ENCODE measurements at regions not wholly inside any gene's neighbourhood (a gene's known extent, or its start where the extent isn't known, plus 50 kb on each side); places are given as distances from the start of the nearest gene placed in this dataset.
A peak's percentile ranks its signal among the peaks of the same experiment; 100 is the strongest.

DNA sequence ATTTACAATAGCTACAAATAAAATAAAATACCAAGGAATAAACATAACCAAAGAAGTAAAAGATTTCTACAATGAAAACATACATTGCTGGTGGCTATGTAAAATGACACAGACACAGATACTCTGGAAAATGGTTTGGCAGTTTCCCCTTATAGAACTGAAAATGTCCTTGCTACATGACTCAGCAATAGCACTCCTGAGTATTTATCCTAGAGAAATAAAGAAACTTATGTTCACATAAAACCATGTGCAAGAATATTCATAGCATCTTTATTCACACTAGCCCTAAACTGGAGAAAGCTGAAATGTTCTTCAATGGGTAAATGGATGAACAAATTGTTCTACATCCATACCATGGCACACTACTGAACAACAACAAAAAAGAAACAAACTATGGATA is 100.2 kb upstream of the RFC3 start:
- Histone ChIP-seq H3K4me1 (ENCODE audit: control extremely low read depth in 1 of 4, control insufficient read depth in 4 of 4, insufficient read depth in 4 of 4, low read length in 3 of 4) (peaks cover 0 to 10% (median 2%) of the 10 kb centered on the region in 4 experiments), H3K27me3 (replicated peaks in 2 of 5; ENCODE audit: control insufficient read depth in 4 of 5, insufficient read depth in 5 of 5, low read length in 4 of 5) (no peaks in the 10 kb centered on the region), H3K4me3 (ENCODE audit: control insufficient read depth in 1 of 7, extremely low read depth in 1 of 7, insufficient read depth in 4 of 7, low read depth in 2 of 7, low read length in 6 of 7) (no peak overlapping the region), H3K9me3 (ENCODE audit: control extremely low read depth in 1 of 5, control insufficient read depth in 4 of 5, insufficient read depth in 2 of 5, low read depth in 1 of 5, low read length in 4 of 5) (peaks cover 0 to 2% (median 0%) of the 10 kb centered on the region in 5 experiments), H3K27ac (ENCODE audit: insufficient read depth in 1 of 2, low read depth in 1 of 2, low read length in 2 of 2, poor library complexity in 1 of 2, severe bottlenecking in 2 of 2) (no peak overlapping the region), H3K36me3 (ENCODE audit: control insufficient read depth in 4 of 4, insufficient read depth in 4 of 4, low read length in 3 of 4) (no peaks in the 10 kb centered on the region)
- DNase-seq, result no peak
- CTCF ChIA-PET, result interaction anchor here (0.6 kb wide), 1 partner anchor 951 kb away, joined by 3 read pairs; no protein-coding TSS in a partner anchor
- POLR2A ChIA-PET, result no interaction called here

- Histone ChIP-seq H3K4me3 (ENCODE audit: control insufficient read depth in 1 of 7, extremely low read depth in 1 of 7, insufficient read depth in 4 of 7, low read depth in 2 of 7, low read length in 6 of 7) (no peak overlapping the region), H3K4me1 (ENCODE audit: control extremely low read depth in 1 of 4, control insufficient read depth in 4 of 4, insufficient read depth in 4 of 4, low read length in 3 of 4) (peaks cover 0 to 20% (median 6%) of the 10 kb centered on the region in 4 experiments), H3K9me3 (ENCODE audit: control extremely low read depth in 1 of 5, control insufficient read depth in 4 of 5, insufficient read depth in 2 of 5, low read depth in 1 of 5, low read length in 4 of 5) (no peaks in the 10 kb centered on the region), H3K36me3 (ENCODE audit: control insufficient read depth in 4 of 4, insufficient read depth in 4 of 4, low read length in 3 of 4) (no peaks in the 10 kb centered on the region), H3K27me3 (replicated peaks in 2 of 5; ENCODE audit: control insufficient read depth in 4 of 5, insufficient read depth in 5 of 5, low read length in 4 of 5) (no peaks in the 10 kb centered on the region), H3K27ac (ENCODE audit: insufficient read depth in 1 of 2, low read depth in 1 of 2, low read length in 2 of 2, poor library complexity in 1 of 2, severe bottlenecking in 2 of 2) (peak overlapping the region in 1 of 2 experiments; percentile 73)
- 63% methylated on average over 1 of the region's 1 CpG for WGBS (ENCODE audit: insufficient coverage)
- ChIA-PET CTCF (no interaction called here), POLR2A (no interaction called here)
- DNase-seq, result no peak
These were observed 96.2 kb upstream of the RFC3 start for GRCh38 chr13:33721724-33722123.

DNA sequence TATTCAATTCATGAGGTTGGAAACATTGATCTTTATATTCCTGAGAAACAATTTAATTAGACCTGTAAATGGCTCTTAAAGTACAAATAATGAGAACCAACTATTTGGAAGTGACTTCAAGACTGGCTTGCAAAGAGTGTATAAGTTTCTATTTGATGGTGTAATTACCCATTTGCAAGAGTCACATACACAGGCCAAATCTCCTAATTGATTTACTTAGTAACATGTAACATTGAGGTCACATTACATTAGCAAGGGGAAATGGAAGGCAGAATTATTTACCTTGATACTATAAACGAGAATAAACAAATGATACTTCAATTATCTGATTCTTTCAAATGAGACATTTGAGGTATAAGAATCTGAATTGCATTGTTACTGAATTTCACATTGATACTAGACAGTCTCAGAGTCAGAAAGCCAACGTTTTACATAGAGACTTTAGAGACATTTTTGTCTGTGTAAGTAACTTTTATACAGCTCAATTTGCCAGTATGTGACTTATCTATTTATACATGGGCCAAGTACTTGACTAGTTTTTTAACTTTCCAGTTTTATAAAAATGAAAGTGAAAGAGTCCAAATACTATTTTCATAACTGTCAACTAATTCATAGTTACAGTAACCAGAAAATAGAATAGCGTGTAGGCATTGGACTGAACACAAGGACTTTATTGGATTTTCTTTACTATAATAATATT is 95.6 kb upstream of the RFC3 start:
- no peaks in the 10 kb centered on the region for H3K36me3 ChIP-seq (ENCODE audit: control insufficient read depth in 4 of 4, insufficient read depth in 4 of 4, low read length in 3 of 4)
- no peaks in the 10 kb centered on the region for H3K9me3 ChIP-seq (ENCODE audit: control extremely low read depth in 1 of 5, control insufficient read depth in 4 of 5, insufficient read depth in 2 of 5, low read depth in 1 of 5, low read length in 4 of 5)
- H3K27me3 ChIP-seq (replicated peaks in 2 of 5; ENCODE audit: control insufficient read depth in 4 of 5, insufficient read depth in 5 of 5, low read length in 4 of 5), result no peaks in the 10 kb centered on the region
- DNase-seq, result peak; percentile 19 to 70 (median 68)
- H3K4me1 ChIP-seq (ENCODE audit: control extremely low read depth in 1 of 4, control insufficient read depth in 4 of 4, insufficient read depth in 4 of 4, low read length in 3 of 4), result peaks cover 0 to 20% (median 6%) of the 10 kb centered on the region in 4 experiments
- no CpG with 5 or more reads among the region's 3 CpGs for WGBS (ENCODE audit: insufficient coverage)
- peak overlapping the region in 2 of 7 experiments; percentile 1 to 43 for H3K4me3 ChIP-seq (ENCODE audit: control insufficient read depth in 1 of 7, extremely low read depth in 1 of 7, insufficient read depth in 4 of 7, low read depth in 2 of 7, low read length in 6 of 7)
- CTCF ChIA-PET, result no interaction called here
- POLR2A ChIA-PET, result no interaction called here
- H3K27ac ChIP-seq (ENCODE audit: insufficient read depth in 1 of 2, low read depth in 1 of 2, low read length in 2 of 2, poor library complexity in 1 of 2, severe bottlenecking in 2 of 2), result peak overlapping the region; percentile 28 to 73

DNA sequence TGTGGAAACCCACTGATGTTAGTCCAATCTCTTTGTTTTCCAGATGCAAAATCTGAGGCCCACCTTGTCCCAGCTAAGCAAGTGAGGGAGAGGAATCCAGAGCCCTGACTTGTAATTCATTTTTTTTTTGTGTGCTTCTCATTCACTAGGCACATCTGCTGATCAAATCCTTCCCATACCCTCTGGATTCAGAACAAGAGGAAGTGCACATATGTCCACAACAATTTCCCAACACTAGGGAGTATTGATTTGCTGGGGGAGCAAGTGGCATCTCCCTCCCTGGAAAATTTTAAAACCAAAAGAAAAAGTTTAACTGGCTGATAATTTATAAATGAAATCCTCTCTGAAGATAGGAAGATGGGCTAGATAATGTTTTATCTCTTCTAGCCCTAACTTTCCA is 94.6 kb upstream of the RFC3 start:
- DNase-seq, result peak in 2 of 3 donors; percentile 12 to 15
- POLR2A ChIA-PET, result no interaction called here
- no peaks in the 10 kb centered on the region for H3K9me3 ChIP-seq (ENCODE audit: control extremely low read depth in 1 of 5, control insufficient read depth in 4 of 5, insufficient read depth in 2 of 5, low read depth in 1 of 5, low read length in 4 of 5)
- peak overlapping the region; percentile 28 to 73 for H3K27ac ChIP-seq (ENCODE audit: insufficient read depth in 1 of 2, low read depth in 1 of 2, low read length in 2 of 2, poor library complexity in 1 of 2, severe bottlenecking in 2 of 2)
- no peaks in the 10 kb centered on the region for H3K27me3 ChIP-seq (replicated peaks in 2 of 5; ENCODE audit: control insufficient read depth in 4 of 5, insufficient read depth in 5 of 5, low read length in 4 of 5)
- CTCF ChIA-PET, result interaction anchor here (1.0 to 2.3 kb wide), 4 partner anchors 9 to 494 kb away, joined by 4 to 16 read pairs (median 4); no protein-coding TSS in a partner anchor
- H3K4me3 ChIP-seq (ENCODE audit: control insufficient read depth in 1 of 7, extremely low read depth in 1 of 7, insufficient read depth in 4 of 7, low read depth in 2 of 7, low read length in 6 of 7), result no peak overlapping the region
- peaks cover 2 to 21% (median 8%) of the 10 kb centered on the region in 4 experiments for H3K4me1 ChIP-seq (ENCODE audit: control extremely low read depth in 1 of 4, control insufficient read depth in 4 of 4, insufficient read depth in 4 of 4, low read length in 3 of 4)
- no peaks in the 10 kb centered on the region for H3K36me3 ChIP-seq (ENCODE audit: control insufficient read depth in 4 of 4, insufficient read depth in 4 of 4, low read length in 3 of 4)

GRCh38 chr13:33723772-33724435 is 94.0 kb upstream of the RFC3 start:
- 0% methylated on average over 3 of the region's 4 CpGs for WGBS (ENCODE audit: insufficient coverage)

GRCh38 chr13:33725340-33725739 is 92.6 kb upstream of the RFC3 start:
- ChIA-PET POLR2A (no interaction called here), CTCF (interaction anchor here (1.3 to 2.3 kb wide), 3 partner anchors 182 to 1139 kb away, joined by 5 to 16 read pairs (median 5); partner anchors contain the start of gene PDS5B)
- 100% methylated on average over 2 of the region's 2 CpGs for WGBS (ENCODE audit: insufficient coverage)
- H3K27me3 ChIP-seq (replicated peaks in 2 of 5; ENCODE audit: control insufficient read depth in 4 of 5, insufficient read depth in 5 of 5, low read length in 4 of 5), result no peaks in the 10 kb centered on the region
- DNase-seq, result no peak
- H3K4me1 ChIP-seq (ENCODE audit: control extremely low read depth in 1 of 4, control insufficient read depth in 4 of 4, insufficient read depth in 4 of 4, low read length in 3 of 4), result peaks cover 10 to 29% (median 15%) of the 10 kb centered on the region in 4 experiments
- H3K27ac ChIP-seq (ENCODE audit: insufficient read depth in 1 of 2, low read depth in 1 of 2, low read length in 2 of 2, poor library complexity in 1 of 2, severe bottlenecking in 2 of 2), result no peak overlapping the region
- no peak overlapping the region for H3K4me3 ChIP-seq (ENCODE audit: control insufficient read depth in 1 of 7, extremely low read depth in 1 of 7, insufficient read depth in 4 of 7, low read depth in 2 of 7, low read length in 6 of 7)
- no peaks in the 10 kb centered on the region for H3K9me3 ChIP-seq (ENCODE audit: control extremely low read depth in 1 of 5, control insufficient read depth in 4 of 5, insufficient read depth in 2 of 5, low read depth in 1 of 5, low read length in 4 of 5)
- no peaks in the 10 kb centered on the region for H3K36me3 ChIP-seq (ENCODE audit: control insufficient read depth in 4 of 4, insufficient read depth in 4 of 4, low read length in 3 of 4)

More at GRCh38 chr13:33723772-33724435, 94.0 kb upstream of the RFC3 start:
- DNase-seq, result peak; percentile 81 to 87 (median 87)
- Histone ChIP-seq H3K36me3 (ENCODE audit: control insufficient read depth in 4 of 4, insufficient read depth in 4 of 4, low read length in 3 of 4) (no peaks in the 10 kb centered on the region), H3K4me3 (ENCODE audit: control insufficient read depth in 1 of 7, extremely low read depth in 1 of 7, insufficient read depth in 4 of 7, low read depth in 2 of 7, low read length in 6 of 7) (no peak overlapping the region), H3K4me1 (ENCODE audit: control extremely low read depth in 1 of 4, control insufficient read depth in 4 of 4, insufficient read depth in 4 of 4, low read length in 3 of 4) (peaks cover 5 to 26% (median 13%) of the 10 kb centered on the region in 4 experiments), H3K27me3 (replicated peaks in 2 of 5; ENCODE audit: control insufficient read depth in 4 of 5, insufficient read depth in 5 of 5, low read length in 4 of 5) (no peaks in the 10 kb centered on the region), H3K27ac (ENCODE audit: insufficient read depth in 1 of 2, low read depth in 1 of 2, low read length in 2 of 2, poor library complexity in 1 of 2, severe bottlenecking in 2 of 2) (no peak overlapping the region), H3K9me3 (ENCODE audit: control extremely low read depth in 1 of 5, control insufficient read depth in 4 of 5, insufficient read depth in 2 of 5, low read depth in 1 of 5, low read length in 4 of 5) (no peaks in the 10 kb centered on the region)
- ChIA-PET CTCF (interaction anchor here (0.7 to 2.3 kb wide), 11 partner anchors 9 to 1138 kb away, joined by 3 to 16 read pairs (median 4); partner anchors contain the start of gene PDS5B), POLR2A (no interaction called here)
